Uterus (tissue), 2 donors: ENCODE measurements at regions not wholly inside any gene's neighbourhood (a gene's known extent, or its start where the extent isn't known, plus 50 kb on each side); places are given as distances from the start of the nearest gene placed in this dataset.

Experiments used
- CTCF ChIP-seq, 4 experiments: fragments of 200-600 bp in 2 of 4; fragments of 450-650 bp in 2 of 4; sonication (generic) in 2 of 4; IDR thresholded peaks; one replicate each; pipeline ENCODE4 v1.5.1; 2016 to 2019; ENCODE audit warnings: antibody characterized with exemption in 4 of 4, mild to moderate bottlenecking in 2 of 4, moderate library complexity in 1 of 4
- POLR2A ChIP-seq, 2 donors: fragments of 450-650 bp; IDR thresholded peaks; one replicate each; pipeline ENCODE4 v1.6.1; 2016; ENCODE audit warnings: antibody characterized with exemption in 2 of 2, mild to moderate bottlenecking in 1 of 2, moderate library complexity in 1 of 2

- no peak for TF ChIP-seq CTCF (IDR thresholded peaks at IDR 0.05)
- no peak for TF ChIP-seq POLR2A (IDR thresholded peaks at IDR 0.05)
Observed at GRCh38 chr7:41910940-41911600, 208.2 kb upstream of the INHBA start.
